ENCODE measurements at regions not wholly inside any gene's neighbourhood (a gene's known extent, or its start where the extent isn't known, plus 50 kb on each side); places are given as distances from the start of the nearest gene placed in this dataset.
"Not testable (repeated sequence)": the region's sequence is repeated elsewhere in the genome, so short reads cannot be mapped to it uniquely, and the experiment has no call there.

GRCh38 chr15:31433091-31433490 lies 106.5 kb downstream of the KLF13 start:
- no peak for DNase-seq

- DNase-seq = no peak
These were observed 106.9 kb downstream of the KLF13 start for GRCh38 chr15:31433574-31433973.

- DNase-seq = no peak
These were observed 107.6 kb downstream of the KLF13 start for GRCh38 chr15:31434275-31434587.

- DNase-seq = no peak
These were observed 108.1 kb downstream of the KLF13 start for GRCh38 chr15:31434588-31435260.

- DNase-seq = no peak
These were observed 108.8 kb downstream of the KLF13 start for GRCh38 chr15:31435261-31435911.

GRCh38 chr15:31435912-31436628 lies 109.4 kb downstream of the KLF13 start:
- no peak for DNase-seq

GRCh38 chr15:31437686-31438085 lies 111.1 kb downstream of the KLF13 start:
- DNase-seq = no peak

GRCh38 chr15:31438601-31439265 lies 112.1 kb downstream of the KLF13 start:
- DNase-seq = no peak

GRCh38 chr15:31439328-31439727 lies 112.7 kb downstream of the KLF13 start:
- DNase-seq = no peak

- not testable (repeated sequence) for DNase-seq
These were observed 113.6 kb downstream of the KLF13 start for GRCh38 chr15:31440216-31440615.

GRCh38 chr15:31440754-31441311 lies 114.2 kb downstream of the KLF13 start:
- no peak for DNase-seq

GRCh38 chr15:31442226-31442625 lies 115.6 kb downstream of the KLF13 start:
- DNase-seq = no peak

- DNase-seq = no peak
These were observed 116.1 kb downstream of the KLF13 start for GRCh38 chr15:31442699-31443111.

GRCh38 chr15:31444844-31445243 lies 118.2 kb downstream of the KLF13 start:
- DNase-seq = no peak

- DNase-seq = no peak
These were observed 119.9 kb downstream of the KLF13 start for GRCh38 chr15:31446546-31446945.

GRCh38 chr15:31447931-31448634 lies 121.4 kb downstream of the KLF13 start:
- DNase-seq = no peak

GRCh38 chr15:31448635-31448979 lies 122.0 kb downstream of the KLF13 start:
- no peak for DNase-seq

- DNase-seq = no peak
These were observed 126.2 kb downstream of the KLF13 start for GRCh38 chr15:31452595-31453557.

- no peak for DNase-seq
These were observed 127.1 kb downstream of the KLF13 start for GRCh38 chr15:31453558-31454318.

- DNase-seq = no peak
These were observed 128.9 kb downstream of the KLF13 start for GRCh38 chr15:31455499-31455898.
